ENCODE measurements at regions not wholly inside any gene's neighbourhood (a gene's known extent, or its start where the extent isn't known, plus 50 kb on each side); places are given as distances from the start of the nearest gene placed in this dataset.

- TF ChIP-seq CTCF (conservative IDR thresholded peaks at IDR 0.05; ENCODE audit: low read depth, low read length) (no peak), EZH2 (IDR thresholded peaks at IDR 0.05; ENCODE audit: borderline replicate concordance, low read depth, low read length, poor library complexity, severe bottlenecking) (no peak)
- no peak overlapping the region for H3K27ac ChIP-seq (ENCODE audit: low read depth, low read length, poor library complexity, severe bottlenecking)
- no peak for DNase-seq (ENCODE audit: low spot score)
- no peaks in the 10 kb centered on the region for H3K9me3 ChIP-seq (ENCODE audit: low read depth, low read length, poor library complexity, severe bottlenecking)
- intact Hi-C loops (cut with micrococcal nuclease; ENCODE audit: unreplicated experiment): no loop called here
- H3K27me3 ChIP-seq (replicated peaks; ENCODE audit: insufficient read depth, low read depth, low read length, poor library complexity): peaks cover 41% of the 10 kb centered on the region
- H3K4me1 ChIP-seq (ENCODE audit: insufficient read depth, low read length, poor library complexity, severe bottlenecking): no peaks in the 10 kb centered on the region
- ChIA-PET POLR2A (ENCODE audit: low non-redundant PET) (no interaction called here), CTCF (no interaction called here)
- no TSS peak for BruUV-seq (replicated peaks)
- H3K36me3 ChIP-seq (ENCODE audit: insufficient read depth, low read length, poor library complexity, severe bottlenecking): no peaks in the 10 kb centered on the region
- no peak overlapping the region for H3K4me3 ChIP-seq (ENCODE audit: low read depth, low read length, poor library complexity, severe bottlenecking)
These were observed 234.5 kb upstream of the AGTR2 start for GRCh38 chrX:115936008-115936407.

- CTCF ChIA-PET: no interaction called here
- no peak for DNase-seq (ENCODE audit: low spot score)
- POLR2A ChIA-PET (ENCODE audit: low non-redundant PET): no interaction called here
- no peaks in the 10 kb centered on the region for H3K4me1 ChIP-seq (ENCODE audit: insufficient read depth, low read length, poor library complexity, severe bottlenecking)
- no peak for TF ChIP-seq CTCF (conservative IDR thresholded peaks at IDR 0.05; ENCODE audit: low read depth, low read length)
- no peak for TF ChIP-seq EZH2 (IDR thresholded peaks at IDR 0.05; ENCODE audit: borderline replicate concordance, low read depth, low read length, poor library complexity, severe bottlenecking)
- no TSS peak for BruUV-seq (replicated peaks)
- no peaks in the 10 kb centered on the region for H3K9me3 ChIP-seq (ENCODE audit: low read depth, low read length, poor library complexity, severe bottlenecking)
- intact Hi-C loops (cut with micrococcal nuclease; ENCODE audit: unreplicated experiment): no loop called here
- H3K36me3 ChIP-seq (ENCODE audit: insufficient read depth, low read length, poor library complexity, severe bottlenecking): no peaks in the 10 kb centered on the region
- peaks cover 17% of the 10 kb centered on the region for H3K27me3 ChIP-seq (replicated peaks; ENCODE audit: insufficient read depth, low read depth, low read length, poor library complexity)
- no peak overlapping the region for H3K27ac ChIP-seq (ENCODE audit: low read depth, low read length, poor library complexity, severe bottlenecking)
- no peak overlapping the region for H3K4me3 ChIP-seq (ENCODE audit: low read depth, low read length, poor library complexity, severe bottlenecking)
These were observed 231.5 kb upstream of the AGTR2 start for GRCh38 chrX:115939070-115939469.

- H3K4me3 ChIP-seq (ENCODE audit: low read depth, low read length, poor library complexity, severe bottlenecking): no peak overlapping the region
- no peak for DNase-seq (ENCODE audit: low spot score)
- peaks cover 15% of the 10 kb centered on the region for H3K27me3 ChIP-seq (replicated peaks; ENCODE audit: insufficient read depth, low read depth, low read length, poor library complexity)
- H3K4me1 ChIP-seq (ENCODE audit: insufficient read depth, low read length, poor library complexity, severe bottlenecking): no peaks in the 10 kb centered on the region
- ChIA-PET CTCF (no interaction called here), POLR2A (ENCODE audit: low non-redundant PET) (no interaction called here)
- H3K9me3 ChIP-seq (ENCODE audit: low read depth, low read length, poor library complexity, severe bottlenecking): no peaks in the 10 kb centered on the region
- BruUV-seq (replicated peaks): no TSS peak
- TF ChIP-seq CTCF (conservative IDR thresholded peaks at IDR 0.05; ENCODE audit: low read depth, low read length): no peak
- TF ChIP-seq EZH2 (IDR thresholded peaks at IDR 0.05; ENCODE audit: borderline replicate concordance, low read depth, low read length, poor library complexity, severe bottlenecking): no peak
- H3K36me3 ChIP-seq (ENCODE audit: insufficient read depth, low read length, poor library complexity, severe bottlenecking): no peaks in the 10 kb centered on the region
- intact Hi-C loops (cut with micrococcal nuclease; ENCODE audit: unreplicated experiment): no loop called here
- no peak overlapping the region for H3K27ac ChIP-seq (ENCODE audit: low read depth, low read length, poor library complexity, severe bottlenecking)
These were observed 230.8 kb upstream of the AGTR2 start for GRCh38 chrX:115939636-115940160.

All from A673 (cell line).